ENCODE measurements at regions not wholly inside any gene's neighbourhood (a gene's known extent, or its start where the extent isn't known, plus 50 kb on each side); places are given as distances from the start of the nearest gene placed in this dataset.

DNA sequence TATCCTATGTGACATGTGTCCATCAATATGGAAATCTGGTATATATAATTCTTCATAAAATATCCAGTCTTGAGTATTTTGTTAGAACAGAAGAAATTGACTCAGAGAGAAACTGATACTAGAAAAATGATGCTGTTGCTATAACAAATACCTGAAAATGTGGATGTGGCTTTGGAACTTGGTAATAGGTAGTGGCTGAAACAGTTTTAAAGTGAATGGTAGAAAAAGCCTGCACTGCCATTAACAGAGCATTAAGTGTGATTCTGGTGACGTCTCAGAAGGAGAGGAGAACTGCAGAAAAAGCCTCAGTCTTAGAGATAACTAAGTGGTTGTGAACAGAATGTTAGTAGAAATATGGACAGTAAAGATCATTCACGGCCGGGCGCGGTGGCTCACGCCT, 634.9 kb upstream of the ZNF608 start (continued):
- TF ChIP-seq POLR2AphosphoS2 (IDR thresholded peaks at IDR 0.05; ENCODE audit: low read depth, low read length), result no peak
- TF ChIP-seq PML (IDR thresholded peaks at IDR 0.05; ENCODE audit: low read length), result no peak
- TF ChIP-seq ZNF217 (IDR thresholded peaks at IDR 0.05), result no peak
- TF ChIP-seq EP300 (IDR thresholded peaks at IDR 0.05; ENCODE audit: borderline replicate concordance in 1 of 2, control insufficient read depth in 1 of 2, low read depth in 2 of 2, low read length in 2 of 2), result no peak
- TF ChIP-seq, protein P1, sequence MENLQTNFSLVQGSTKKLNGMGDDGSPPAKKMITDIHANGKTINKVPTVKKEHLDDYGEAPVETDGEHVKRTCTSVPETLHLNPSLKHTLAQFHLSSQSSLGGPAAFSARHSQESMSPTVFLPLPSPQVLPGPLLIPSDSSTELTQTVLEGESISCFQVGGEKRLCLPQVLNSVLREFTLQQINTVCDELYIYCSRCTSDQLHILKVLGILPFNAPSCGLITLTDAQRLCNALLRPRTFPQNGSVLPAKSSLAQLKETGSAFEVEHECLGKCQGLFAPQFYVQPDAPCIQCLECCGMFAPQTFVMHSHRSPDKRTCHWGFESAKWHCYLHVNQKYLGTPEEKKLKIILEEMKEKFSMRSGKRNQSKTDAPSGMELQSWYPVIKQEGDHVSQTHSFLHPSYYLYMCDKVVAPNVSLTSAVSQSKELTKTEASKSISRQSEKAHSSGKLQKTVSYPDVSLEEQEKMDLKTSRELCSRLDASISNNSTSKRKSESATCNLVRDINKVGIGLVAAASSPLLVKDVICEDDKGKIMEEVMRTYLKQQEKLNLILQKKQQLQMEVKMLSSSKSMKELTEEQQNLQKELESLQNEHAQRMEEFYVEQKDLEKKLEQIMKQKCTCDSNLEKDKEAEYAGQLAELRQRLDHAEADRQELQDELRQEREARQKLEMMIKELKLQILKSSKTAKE (IDR thresholded peaks at IDR 0.05; ENCODE audit: low read depth, poor library complexity, severe bottlenecking), result no peak

DNA sequence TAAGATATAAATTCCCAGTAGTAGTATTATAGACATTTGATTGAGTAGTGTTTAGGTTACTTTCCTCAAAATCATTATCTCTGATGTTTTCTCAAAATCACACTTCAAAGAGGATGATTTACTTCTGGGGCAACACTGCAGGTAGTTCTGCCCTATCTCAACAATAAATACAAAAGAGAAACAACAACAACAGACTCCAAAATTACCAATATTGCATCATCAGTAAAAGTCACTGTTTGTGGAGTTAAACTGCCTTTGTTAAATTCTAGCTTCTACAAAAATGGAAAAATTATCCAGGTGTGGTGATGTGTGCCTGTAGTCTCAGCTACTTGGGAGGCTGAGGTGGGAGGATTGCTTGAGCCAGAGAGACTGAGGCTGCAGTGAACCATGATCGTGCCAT, 637.6 kb upstream of the ZNF608 start:
- Histone ChIP-seq H3K9me3 (replicated peaks; ENCODE audit: control insufficient read depth, insufficient read depth, low read length) (no peaks in the 10 kb centered on the region), H3K27ac (ENCODE audit: control insufficient read depth, insufficient read depth) (no peak overlapping the region), H3K79me2 (ENCODE audit: control insufficient read depth, insufficient read depth, low read length) (no peaks in the 10 kb centered on the region), H3K9ac (ENCODE audit: control insufficient read depth, insufficient read depth, low read length) (no peak overlapping the region), H3K4me1 (ENCODE audit: control insufficient read depth, insufficient read depth, low read length) (no peaks in the 10 kb centered on the region), H3K27me3 (replicated peaks in 1 of 2; ENCODE audit: control insufficient read depth in 2 of 2, insufficient read depth in 2 of 2, low read length in 1 of 2) (no peaks in the 10 kb centered on the region), H3K4me2 (ENCODE audit: control insufficient read depth, insufficient read depth) (no peak overlapping the region), H2AFZ (ENCODE audit: control insufficient read depth, low read depth, low read length) (no peak overlapping the region), H3K36me3 (ENCODE audit: control insufficient read depth in 2 of 2, insufficient read depth in 2 of 2, low read length in 1 of 2) (no peaks in the 10 kb centered on the region), H4K20me1 (ENCODE audit: control insufficient read depth, insufficient read depth) (no peaks in the 10 kb centered on the region), H3K4me3 (no peak overlapping the region)
- in situ Hi-C loops (cut with MboI) (no loop called here), intact Hi-C loops (cut with micrococcal nuclease; ENCODE audit: unreplicated experiment) (no loop called here)
- CTCF ChIA-PET, result no interaction called here
- ATAC-seq (no peak), DNase-seq (ENCODE audit: low read depth, low spot score) (no peak), FAIRE-seq (no peak)
- RAD21 ChIA-PET (ENCODE audit: unreplicated experiment), result no interaction called here
- POLR2A ChIA-PET, result no interaction called here
- BruUV-seq (replicated peaks), result no TSS peak
- WGBS (ENCODE audit: insufficient coverage, insufficient replicate concordance, low lambda C conversion rate, missing lambda C conversion rate), result 0% methylated on average over 1 of the region's 1 CpG
- TF ChIP-seq YY1 (IDR thresholded peaks at IDR 0.05; ENCODE audit: low read depth, low read length) (no peak), TCF7 (IDR thresholded peaks at IDR 0.05; ENCODE audit: borderline replicate concordance) (no peak), SREBF1 (IDR thresholded peaks at IDR 0.05; ENCODE audit: low read length) (no peak), ZNF274 (IDR thresholded peaks at IDR 0.05; ENCODE audit: insufficient read depth, insufficient read length) (no peak), SREBF2 (IDR thresholded peaks at IDR 0.05; ENCODE audit: low read length) (no peak), TBL1XR1 (IDR thresholded peaks at IDR 0.05; ENCODE audit: low read depth, low read length) (no peak), CREM (IDR thresholded peaks at IDR 0.05; ENCODE audit: low read depth) (no peak), YBX1 (IDR thresholded peaks at IDR 0.05) (no peak), GATAD2B (conservative IDR thresholded peaks at IDR 0.05; ENCODE audit: low read depth) (no peak), NBN (IDR thresholded peaks at IDR 0.05) (no peak), CBX5 (IDR thresholded peaks at IDR 0.05; ENCODE audit: low read depth) (no peak), BRCA1 (IDR thresholded peaks at IDR 0.05; ENCODE audit: low read depth, low read length) (no peak), SMC3 (IDR thresholded peaks at IDR 0.05; ENCODE audit: borderline replicate concordance, low read length) (no peak)
- TF ChIP-seq, protein P2, sequence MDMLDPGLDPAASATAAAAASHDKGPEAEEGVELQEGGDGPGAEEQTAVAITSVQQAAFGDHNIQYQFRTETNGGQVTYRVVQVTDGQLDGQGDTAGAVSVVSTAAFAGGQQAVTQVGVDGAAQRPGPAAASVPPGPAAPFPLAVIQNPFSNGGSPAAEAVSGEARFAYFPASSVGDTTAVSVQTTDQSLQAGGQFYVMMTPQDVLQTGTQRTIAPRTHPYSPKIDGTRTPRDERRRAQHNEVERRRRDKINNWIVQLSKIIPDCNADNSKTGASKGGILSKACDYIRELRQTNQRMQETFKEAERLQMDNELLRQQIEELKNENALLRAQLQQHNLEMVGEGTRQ (IDR thresholded peaks at IDR 0.05; ENCODE audit: borderline replicate concordance, low read depth, low read length), result no peak
- TF ChIP-seq, protein P3, sequence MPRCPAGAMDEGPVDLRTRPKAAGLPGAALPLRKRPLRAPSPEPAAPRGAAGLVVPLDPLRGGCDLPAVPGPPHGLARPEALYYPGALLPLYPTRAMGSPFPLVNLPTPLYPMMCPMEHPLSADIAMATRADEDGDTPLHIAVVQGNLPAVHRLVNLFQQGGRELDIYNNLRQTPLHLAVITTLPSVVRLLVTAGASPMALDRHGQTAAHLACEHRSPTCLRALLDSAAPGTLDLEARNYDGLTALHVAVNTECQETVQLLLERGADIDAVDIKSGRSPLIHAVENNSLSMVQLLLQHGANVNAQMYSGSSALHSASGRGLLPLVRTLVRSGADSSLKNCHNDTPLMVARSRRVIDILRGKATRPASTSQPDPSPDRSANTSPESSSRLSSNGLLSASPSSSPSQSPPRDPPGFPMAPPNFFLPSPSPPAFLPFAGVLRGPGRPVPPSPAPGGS (IDR thresholded peaks at IDR 0.05; ENCODE audit: borderline replicate concordance, insufficient read depth, low read depth, low read length, poor library complexity, severe bottlenecking), result no peak
- TF ChIP-seq, protein P4, sequence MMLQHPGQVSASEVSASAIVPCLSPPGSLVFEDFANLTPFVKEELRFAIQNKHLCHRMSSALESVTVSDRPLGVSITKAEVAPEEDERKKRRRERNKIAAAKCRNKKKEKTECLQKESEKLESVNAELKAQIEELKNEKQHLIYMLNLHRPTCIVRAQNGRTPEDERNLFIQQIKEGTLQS (IDR thresholded peaks at IDR 0.05; ENCODE audit: borderline replicate concordance, extremely low read depth, low read depth, low read length), result no peak
- SMC1A ChIA-PET (ENCODE audit: uncharacterized antibody, unreplicated experiment), result no interaction called here

Measured in GM12878 (cell line).